Activated CD8-positive, alpha-beta T cell treated with anti-CD3 and anti-CD28 coated beads for 36 hours (primary cell): ENCODE measurements at regions not wholly inside any gene's neighbourhood (a gene's known extent, or its start where the extent isn't known, plus 50 kb on each side); places are given as distances from the start of the nearest gene placed in this dataset.

Experiments used
- ATAC-seq: fragments of 200-7000 bp; cut with Tn5 transposase; one replicate; pipeline ENCODE4 v1.10.0; 2021; ENCODE audit warnings: mild to moderate bottlenecking, moderate library complexity
- CTCF ChIA-PET: fragments of 350-600 bp; sonication (Branson Sonifier 250); formaldehyde crosslinking; loops from one replicate; lab custom pipeline; 2021; ENCODE audit warnings: antibody characterized with exemption; lab: Charles Lee
- POLR2A ChIA-PET: fragments of 350-600 bp; sonication (Branson Sonifier 250); formaldehyde crosslinking; loops from one replicate; lab custom pipeline; 2021; ENCODE audit warnings: antibody characterized with exemption; lab: Charles Lee
- DNase-seq: peaks from one replicate; pipeline ENCODE4 v3.0.0-alpha.2; 2020
- H3K27ac Mint-ChIP-seq: one replicate; pipeline ENCODE4 v1.8.0; 2021; ENCODE audit warnings: mild to moderate bottlenecking, mixed read lengths
- H3K27me3 Mint-ChIP-seq: one replicate; pipeline ENCODE4 v1.8.0; 2021; ENCODE audit warnings: mixed read lengths
- H3K36me3 Mint-ChIP-seq: one replicate; pipeline ENCODE4 v1.8.0; 2021; ENCODE audit warnings: low read depth, mixed read lengths
- H3K4me1 Mint-ChIP-seq: one replicate; pipeline ENCODE4 v1.8.0; 2021; ENCODE audit warnings: low read depth, mixed read lengths
- H3K4me3 Mint-ChIP-seq: one replicate; pipeline ENCODE4 v1.8.0; 2021; ENCODE audit warnings: mild to moderate bottlenecking, moderate library complexity, mixed read lengths
- H3K9me3 Mint-ChIP-seq: one replicate; pipeline ENCODE4 v1.8.0; 2021; ENCODE audit warnings: mixed read lengths
- CTCF ChIP-seq: fragments of 200-600 bp; IDR thresholded peaks from one replicate; pipeline ENCODE4 v1.8.0; 2022; ENCODE audit warnings: antibody characterized with exemption, mild to moderate bottlenecking
- intact Hi-C: fragments of 100-400 bp; cut with micrococcal nuclease; formaldehyde crosslinking; loops from one replicate; pipeline ENCODE4 v1.10.0; 2022

GRCh38 chrY:19410980-19411766 lies 333.4 kb downstream of the KDM5D start:
- CTCF ChIA-PET = no interaction called here
- intact Hi-C loops = no loop called here
- TF ChIP-seq CTCF = no peak
- DNase-seq (no peak), ATAC-seq (no peak)
- POLR2A ChIA-PET = no interaction called here
- no peak overlapping the region for H3K27ac Mint-ChIP-seq
- peaks cover 14% of the 10 kb centered on the region for H3K4me1 Mint-ChIP-seq
- H3K9me3 Mint-ChIP-seq = no peaks in the 10 kb centered on the region
- no peaks in the 10 kb centered on the region for H3K36me3 Mint-ChIP-seq
- H3K27me3 Mint-ChIP-seq = no peaks in the 10 kb centered on the region
- H3K4me3 Mint-ChIP-seq = no peak overlapping the region

DNA sequence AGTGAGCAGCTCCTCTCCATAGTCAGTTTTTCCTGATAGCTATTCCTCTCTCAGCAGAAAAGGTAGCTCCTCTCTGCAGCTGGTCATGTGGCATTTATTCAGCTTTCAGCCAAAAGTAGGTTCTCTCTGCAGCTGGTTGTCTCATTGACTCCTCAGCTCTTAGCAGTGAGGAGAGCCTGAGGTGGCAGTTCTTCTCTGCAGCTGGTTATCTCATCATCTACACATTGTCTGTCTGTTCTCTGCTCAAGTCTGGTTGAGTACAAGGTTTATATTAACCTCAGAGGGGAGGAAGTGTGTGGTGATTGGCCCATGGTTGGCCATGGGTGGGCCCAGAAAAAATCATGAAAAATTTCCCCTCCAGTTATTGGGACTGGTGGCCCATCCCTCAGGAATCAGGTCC lies 338.3 kb downstream of the KDM5D start:
- H3K27me3 Mint-ChIP-seq = no peaks in the 10 kb centered on the region
- POLR2A ChIA-PET = interaction anchor here (0.6 kb wide), 1 partner anchor 10 kb away, joined by 3 read pairs; no protein-coding TSS in a partner anchor
- no peak for ATAC-seq
- CTCF ChIA-PET = interaction anchor here (0.9 kb wide), 1 partner anchor 12 kb away, joined by 3 read pairs; no protein-coding TSS in a partner anchor
- peaks cover 15% of the 10 kb centered on the region for H3K4me1 Mint-ChIP-seq
- no peak for DNase-seq
- H3K4me3 Mint-ChIP-seq = no peak overlapping the region
- intact Hi-C loops = no loop called here
- no peaks in the 10 kb centered on the region for H3K36me3 Mint-ChIP-seq
- no peak for TF ChIP-seq CTCF
- H3K9me3 Mint-ChIP-seq = no peaks in the 10 kb centered on the region
- H3K27ac Mint-ChIP-seq = no peak overlapping the region

GRCh38 chrY:19405598-19405997 lies 338.9 kb downstream of the KDM5D start:
- ChIA-PET CTCF (interaction anchor here (0.9 kb wide), 1 partner anchor 13 kb away, joined by 3 read pairs; no protein-coding TSS in a partner anchor), POLR2A (interaction anchor here (0.6 kb wide), 1 partner anchor 9 kb away, joined by 3 read pairs; no protein-coding TSS in a partner anchor)
- no peaks in the 10 kb centered on the region for H3K9me3 Mint-ChIP-seq
- no peaks in the 10 kb centered on the region for H3K36me3 Mint-ChIP-seq
- H3K27me3 Mint-ChIP-seq = no peaks in the 10 kb centered on the region
- H3K4me1 Mint-ChIP-seq = peaks cover 10% of the 10 kb centered on the region
- intact Hi-C loops = no loop called here
- DNase-seq = no peak
- no peak overlapping the region for H3K4me3 Mint-ChIP-seq
- no peak for ATAC-seq
- no peak overlapping the region for H3K27ac Mint-ChIP-seq
- TF ChIP-seq CTCF = no peak

DNA sequence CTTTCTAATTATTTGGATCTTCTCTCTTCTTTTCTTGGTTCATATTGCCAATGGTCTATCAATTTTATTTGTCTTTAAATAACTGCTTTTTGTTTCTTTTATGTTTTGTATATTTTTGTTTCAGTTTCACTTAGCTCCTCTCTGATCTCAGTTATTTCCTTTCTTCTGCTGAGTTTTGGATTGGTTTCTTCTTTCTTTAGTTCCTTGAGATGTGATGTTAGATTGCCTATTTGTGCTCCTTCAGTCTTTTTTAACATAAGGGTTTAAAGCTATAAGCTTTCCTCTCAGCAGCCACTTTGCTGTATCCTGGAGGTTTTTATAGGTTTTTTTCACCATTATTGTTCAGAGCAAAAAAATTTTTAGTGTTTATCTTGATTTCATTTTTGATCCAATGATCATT lies 351.6 kb downstream of the KDM5D start:
- Mint-ChIP-seq H3K27me3 (no peaks in the 10 kb centered on the region), H3K4me1 (peaks cover 22% of the 10 kb centered on the region), H3K9me3 (no peaks in the 10 kb centered on the region), H3K4me3 (peak overlapping the region; percentile 58), H3K36me3 (no peaks in the 10 kb centered on the region), H3K27ac (peak overlapping the region; percentile 81)
- ChIA-PET POLR2A (no interaction called here), CTCF (no interaction called here)
- TF ChIP-seq CTCF = no peak
- DNase-seq (no peak), ATAC-seq (no peak)
- intact Hi-C loops = no loop called here

GRCh38 chrY:19391922-19392321 lies 352.6 kb downstream of the KDM5D start:
- CTCF ChIA-PET = no interaction called here
- Mint-ChIP-seq H3K27ac (no peak overlapping the region), H3K9me3 (no peaks in the 10 kb centered on the region), H3K4me3 (no peak overlapping the region), H3K27me3 (no peaks in the 10 kb centered on the region), H3K4me1 (peaks cover 22% of the 10 kb centered on the region), H3K36me3 (no peaks in the 10 kb centered on the region)
- POLR2A ChIA-PET = no interaction called here
- DNase-seq = no peak
- ATAC-seq = peak; percentile 37
- TF ChIP-seq CTCF = no peak
- intact Hi-C loops = no loop called here
